Stimulated activated CD8-positive, alpha-beta memory T cell treated with anti-CD3 and anti-CD28 coated beads, Interleukin-15, amount 100 ng/mL, for 48 hours (primary cell): ENCODE measurements at regions not wholly inside any gene's neighbourhood (a gene's known extent, or its start where the extent isn't known, plus 50 kb on each side); places are given as distances from the start of the nearest gene placed in this dataset.

Source experiments
- DNase-seq, 2 donors: peaks; one replicate each; pipeline ENCODE4 v3.0.0-alpha.2; 2020; ENCODE audit warnings: low read depth in 2 of 2

GRCh38 chr5:133712562-133712961 is 100.2 kb upstream of the FSTL4 start:
- DNase-seq = no peak

DNA sequence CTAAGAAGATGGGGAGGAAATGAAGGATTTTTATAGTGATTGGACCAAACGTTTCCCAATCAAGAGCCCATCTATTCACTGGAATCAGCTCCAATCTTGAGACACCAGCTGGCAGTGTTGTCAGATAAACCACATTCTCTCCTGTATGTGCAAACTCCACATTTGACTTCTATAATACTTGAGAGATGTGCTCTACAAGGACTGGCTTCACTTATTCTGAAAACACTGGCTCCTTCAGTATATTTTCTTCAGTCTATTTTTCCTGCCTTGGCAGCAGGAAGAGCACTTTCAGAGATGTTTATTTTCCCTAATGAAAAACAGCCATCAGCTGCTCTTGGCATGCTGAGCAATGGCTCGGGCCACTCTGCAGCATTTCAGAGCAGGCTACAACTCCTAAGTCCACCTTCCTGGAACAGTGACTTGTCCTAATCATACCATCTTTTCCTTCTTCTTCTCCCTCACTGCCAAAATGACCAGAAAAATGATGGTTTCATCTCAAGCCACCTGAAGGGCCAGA is 96.9 kb upstream of the FSTL4 start:
- no peak for DNase-seq

DNA sequence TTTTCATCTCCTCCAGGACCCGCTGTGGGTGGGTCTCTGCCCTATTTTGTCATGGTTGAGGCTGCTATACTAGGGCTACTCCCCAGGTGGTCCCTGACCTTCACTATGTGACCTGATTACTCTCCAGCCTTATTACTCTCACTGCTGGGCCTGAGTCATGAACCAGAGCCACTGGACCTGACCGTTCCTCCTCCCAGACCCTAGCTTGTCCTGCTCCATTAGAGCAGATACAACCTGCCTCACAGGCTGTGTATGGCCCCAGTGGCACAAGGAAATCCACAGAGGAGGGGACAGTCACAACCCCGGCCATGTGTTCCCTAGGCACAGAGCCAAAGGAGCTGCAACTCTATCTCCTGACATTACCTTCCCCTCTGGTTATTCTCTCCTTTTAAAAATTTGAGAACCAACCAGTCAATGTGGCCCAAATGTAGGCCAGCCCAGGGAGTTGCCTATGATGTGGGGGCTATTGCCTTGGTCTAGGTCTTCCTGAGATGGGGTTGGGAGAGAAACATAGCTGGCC is 96.0 kb upstream of the FSTL4 start:
- no peak for DNase-seq

DNA sequence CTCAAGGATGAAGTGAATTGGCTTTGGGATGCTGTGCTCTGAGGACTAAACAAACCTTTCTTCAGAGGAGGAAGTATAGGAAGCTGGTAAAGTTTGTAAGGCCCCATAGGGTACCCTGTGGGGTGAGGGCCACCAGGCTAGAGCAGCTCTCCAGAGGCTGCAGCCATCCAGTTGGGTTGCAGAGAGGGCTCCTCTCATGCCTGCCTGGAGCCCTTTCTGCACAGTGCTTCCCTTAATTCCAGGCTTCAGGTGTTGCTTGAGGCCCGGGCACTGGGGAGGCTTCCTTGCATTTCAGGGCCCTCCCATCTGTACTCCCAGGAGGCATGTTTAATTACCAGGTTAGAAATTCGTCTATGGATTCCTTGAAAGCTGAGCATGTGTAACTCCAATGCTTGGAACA is 95.3 kb upstream of the FSTL4 start:
- no peak for DNase-seq

GRCh38 chr5:133706506-133707430 is 94.4 kb upstream of the FSTL4 start:
- no peak for DNase-seq

- no peak for DNase-seq
Measured at GRCh38 chr5:133705331-133705730, 93.0 kb upstream of the FSTL4 start.

DNA sequence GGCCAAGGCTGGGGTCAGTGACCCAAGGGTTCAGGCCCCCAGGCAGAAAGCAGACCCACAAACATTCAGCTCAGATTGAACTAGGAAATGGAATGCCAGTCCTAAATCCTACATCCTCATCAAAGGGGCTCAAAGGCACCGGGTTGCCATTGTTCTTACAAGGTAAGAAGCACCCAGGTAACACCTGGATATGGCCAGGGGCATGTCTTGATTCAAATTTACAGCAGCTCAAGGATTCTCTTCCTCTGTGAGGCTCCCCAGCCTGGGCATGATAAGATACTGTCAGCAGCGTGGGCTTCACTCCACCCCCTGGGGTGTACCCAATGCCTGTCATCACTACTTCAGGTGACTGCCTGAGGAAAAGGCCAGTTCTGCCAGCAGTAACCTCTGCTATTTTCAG is 92.1 kb upstream of the FSTL4 start:
- no peak for DNase-seq

DNA sequence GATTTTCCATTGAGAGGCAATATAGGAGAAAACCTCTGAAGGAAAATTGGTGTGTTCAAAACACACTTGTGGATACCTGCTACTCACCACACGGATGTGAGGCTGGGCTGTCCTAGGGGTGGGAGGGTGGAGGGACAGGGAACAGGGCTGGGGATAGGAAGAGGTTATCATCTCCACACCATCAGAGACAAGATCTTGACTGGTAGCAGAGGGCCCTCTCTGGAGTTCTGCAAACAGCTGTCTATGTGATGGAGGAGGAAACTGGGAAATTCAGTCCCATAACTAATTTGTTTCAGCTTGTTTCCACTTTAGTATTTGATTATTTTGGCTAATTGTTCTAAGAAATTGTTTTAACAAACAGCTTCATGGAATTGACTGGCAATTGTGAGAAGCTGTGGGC is 91.6 kb upstream of the FSTL4 start:
- DNase-seq = no peak

DNA sequence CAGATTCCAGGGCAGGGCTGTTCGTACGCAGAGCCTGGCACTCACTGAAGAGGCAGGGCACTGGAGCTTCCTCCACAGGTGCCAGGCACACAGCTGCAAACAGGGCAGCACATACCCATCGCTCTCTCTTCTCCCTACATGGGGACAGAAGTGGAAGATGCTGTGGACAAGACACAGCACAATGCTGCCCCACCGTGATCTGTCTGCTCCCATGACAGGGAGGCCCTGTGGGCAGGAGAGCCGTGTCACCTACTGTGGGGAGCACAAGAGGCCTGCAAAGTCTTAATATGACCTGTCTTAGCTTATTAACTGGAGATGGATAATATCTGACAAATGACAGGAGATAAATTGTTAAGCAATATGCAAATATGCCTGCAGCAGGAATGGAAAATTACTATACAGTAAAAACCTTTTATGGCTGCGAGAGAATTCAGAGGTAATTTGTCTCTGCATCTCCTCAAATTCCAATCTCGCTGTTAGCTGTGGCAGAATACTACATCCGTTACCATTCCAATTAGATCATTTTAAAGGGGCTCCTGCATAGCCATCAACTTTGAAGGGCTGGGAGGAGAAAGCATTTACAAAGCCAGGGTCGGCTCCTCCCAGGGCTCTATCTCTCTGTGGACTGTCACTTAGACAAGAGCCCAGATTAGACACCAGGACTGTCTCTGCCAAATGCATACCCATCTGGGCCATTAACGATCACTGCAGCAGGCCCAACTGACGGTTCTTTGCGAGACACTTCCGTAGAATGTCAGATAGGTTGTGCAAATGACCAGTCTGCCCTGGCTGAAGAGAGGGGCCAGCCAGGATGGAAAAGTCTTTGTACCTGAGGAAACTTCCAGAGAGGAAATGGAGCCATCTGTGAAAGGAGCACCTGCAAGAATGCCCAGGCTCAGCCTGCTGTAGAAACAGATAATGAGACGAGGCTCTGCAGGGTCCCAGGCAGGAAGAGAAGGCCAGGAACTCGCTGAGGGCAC is 90.7 kb upstream of the FSTL4 start:
- DNase-seq = no peak

DNA sequence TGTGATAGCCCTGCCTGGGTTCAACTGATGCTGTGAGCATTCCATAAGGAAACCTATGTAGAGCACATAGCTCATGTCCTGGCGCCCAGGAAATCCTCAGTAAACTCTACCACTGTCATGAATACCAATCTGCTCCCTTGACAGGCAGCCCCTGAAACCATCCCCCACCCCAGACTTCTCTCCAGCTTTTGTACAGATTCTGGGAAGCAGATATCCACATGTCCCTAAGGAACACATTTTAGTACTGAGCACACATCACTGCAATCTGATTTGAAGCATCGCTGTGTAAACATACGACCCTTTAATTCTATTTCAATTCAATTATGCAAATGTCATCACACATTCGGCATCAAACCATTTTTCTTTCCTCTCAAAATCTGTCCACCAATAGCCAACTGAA is 89.5 kb upstream of the FSTL4 start:
- no peak for DNase-seq

DNA sequence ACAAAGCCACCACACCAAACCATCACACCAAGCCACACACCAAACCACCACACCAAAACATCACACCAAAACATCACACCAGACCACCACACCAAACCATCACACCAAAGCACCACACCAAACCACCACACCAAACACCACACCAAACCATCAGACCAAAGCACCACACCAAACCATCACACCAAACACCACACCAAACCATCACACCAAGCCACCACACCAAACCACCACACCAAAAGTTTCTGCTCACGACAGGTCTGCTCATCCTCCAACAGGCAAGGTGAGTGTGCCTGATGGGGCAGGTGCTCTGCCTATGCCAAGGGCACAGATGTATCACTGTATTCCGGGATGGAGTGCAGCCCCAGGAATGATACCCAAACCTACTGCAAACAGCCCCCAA is 87.9 kb upstream of the FSTL4 start:
- no peak for DNase-seq

- no peak for DNase-seq
Measured at GRCh38 chr5:133698646-133699526, 86.5 kb upstream of the FSTL4 start.

GRCh38 chr5:133698259-133698554 is 85.9 kb upstream of the FSTL4 start:
- no peak for DNase-seq

DNA sequence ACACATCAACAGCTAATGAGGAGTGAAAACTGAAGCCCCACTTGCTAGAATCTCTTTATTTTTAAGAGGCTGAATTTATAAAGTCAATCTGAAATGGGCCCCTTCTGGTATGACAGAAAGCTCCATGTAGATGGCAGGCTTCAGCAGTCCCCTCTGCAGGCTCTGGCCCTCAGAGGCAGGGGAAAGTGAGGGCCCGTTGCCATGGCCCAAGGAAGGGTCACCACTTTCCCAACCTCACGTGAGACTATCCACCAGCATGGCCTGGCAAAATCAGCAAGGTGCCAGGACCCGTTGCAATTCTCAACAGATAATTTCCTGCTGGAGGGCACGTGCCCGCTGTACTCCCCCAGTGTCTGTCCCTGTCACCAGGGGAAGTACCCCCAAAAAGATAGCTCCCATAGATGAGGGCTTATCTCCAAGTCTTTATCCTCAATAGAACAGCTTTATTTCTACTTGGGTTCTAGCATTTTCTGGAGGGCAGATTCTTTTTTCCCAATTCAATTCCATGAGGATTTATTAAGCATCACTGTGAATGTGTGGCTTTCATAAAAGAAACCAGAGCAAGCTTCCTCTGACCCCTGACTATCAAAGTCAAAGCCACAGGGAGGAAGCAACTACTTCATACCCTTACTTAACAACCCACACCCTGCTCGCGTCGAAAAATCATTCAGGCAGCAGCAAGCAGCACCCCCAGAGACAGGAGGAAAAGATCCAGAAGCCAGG is 85.4 kb upstream of the FSTL4 start:
- DNase-seq = no peak

DNA sequence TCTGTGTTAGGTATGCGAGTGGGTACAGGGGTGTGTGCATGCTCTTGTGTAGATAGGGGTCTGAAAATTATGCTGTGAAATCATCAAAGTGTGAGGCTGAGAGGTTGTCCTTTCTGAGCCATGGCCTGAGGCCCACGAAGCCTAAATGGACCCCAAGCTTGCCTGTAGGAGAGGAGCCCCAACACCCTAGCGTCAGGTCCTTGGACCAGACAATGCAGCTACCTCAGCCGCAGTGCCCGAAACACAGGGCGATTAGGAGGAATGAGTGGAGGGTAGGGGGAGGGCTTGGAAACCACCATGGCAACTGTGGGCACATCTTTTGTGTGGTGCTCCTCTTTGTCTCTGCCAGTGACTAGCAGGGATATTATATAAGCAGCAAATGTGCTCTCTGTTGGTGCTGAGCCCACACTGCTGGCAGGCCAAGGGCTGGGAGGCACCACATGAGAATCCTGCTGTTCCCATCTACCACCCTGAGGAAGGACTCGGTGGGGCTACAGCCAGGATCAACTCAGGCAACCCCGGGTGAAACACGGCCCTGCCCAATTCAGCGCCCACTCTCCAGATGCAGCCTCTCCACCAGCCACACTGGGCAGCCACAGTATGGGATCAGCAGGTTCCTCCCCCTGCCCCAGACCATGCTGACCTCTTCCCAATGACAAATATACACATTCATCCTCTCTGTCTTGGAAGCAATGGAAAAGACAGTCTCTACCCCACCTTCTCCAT is 84.6 kb upstream of the FSTL4 start:
- no peak for DNase-seq

DNA sequence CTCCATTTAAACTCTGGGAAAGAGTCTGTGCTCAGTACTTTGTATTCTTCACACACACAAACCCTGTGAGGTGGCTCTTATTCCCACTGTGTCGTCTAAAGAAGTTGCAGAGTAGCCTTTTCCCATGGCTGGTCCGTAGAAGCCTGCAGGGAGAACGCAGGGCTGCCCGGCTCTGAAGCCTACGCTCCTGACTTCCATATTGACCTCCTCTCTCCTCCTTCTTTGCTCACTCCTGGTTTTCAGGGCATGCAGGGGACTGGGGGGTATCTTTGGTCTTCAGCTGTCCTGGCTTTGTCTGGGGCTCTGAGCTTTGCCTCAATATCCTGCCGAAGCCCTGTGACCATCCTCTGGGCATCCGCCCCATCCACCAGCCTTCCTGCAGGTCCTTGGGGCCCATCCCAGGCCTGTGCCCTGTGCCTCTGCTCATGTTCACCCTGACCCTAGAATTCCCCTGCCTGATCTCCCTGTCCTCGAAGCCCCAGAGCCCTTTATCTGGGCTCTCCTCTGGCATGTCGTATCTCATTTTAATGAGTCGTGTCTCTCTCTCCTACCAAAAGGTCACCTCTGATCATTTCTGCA is 83.8 kb upstream of the FSTL4 start:
- DNase-seq = no peak

DNA sequence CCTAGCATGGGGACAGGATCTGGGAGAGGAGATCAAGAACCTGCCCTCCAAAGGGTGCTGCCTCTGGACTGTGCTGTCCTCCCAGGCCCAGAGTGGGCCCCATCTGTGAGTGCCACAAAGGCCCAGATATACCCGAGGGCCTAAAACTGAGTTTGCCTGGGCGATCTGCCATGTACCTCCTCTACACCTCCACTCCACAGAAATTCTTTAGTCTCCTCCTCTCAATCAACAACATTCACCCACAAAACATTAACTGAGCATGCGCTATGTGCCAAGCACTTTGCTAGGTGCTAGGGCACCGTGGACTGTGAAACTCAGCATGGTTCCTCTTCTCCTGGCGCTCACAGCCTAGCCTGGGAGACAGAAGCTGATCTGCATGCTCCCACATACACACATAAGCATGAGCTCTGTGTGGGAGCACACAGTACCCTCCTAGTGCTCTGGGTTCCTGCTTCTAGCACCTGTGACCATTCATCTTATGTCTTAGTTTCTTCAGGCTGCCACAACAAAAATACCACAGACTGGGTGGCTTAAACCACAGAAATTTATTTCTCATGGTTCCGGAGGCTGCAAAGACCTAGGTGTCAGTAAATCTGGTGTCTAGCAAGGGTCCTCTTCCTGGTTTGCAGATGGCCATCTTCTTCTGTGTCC is 82.0 kb upstream of the FSTL4 start:
- no peak for DNase-seq

- no peak for DNase-seq
Measured at GRCh38 chr5:133691448-133691847, 79.1 kb upstream of the FSTL4 start.

- DNase-seq = no peak
Measured at GRCh38 chr5:133690746-133691145, 78.4 kb upstream of the FSTL4 start.
